SK-N-MC (cell line): ENCODE measurements at regions not wholly inside any gene's neighbourhood (a gene's known extent, or its start where the extent isn't known, plus 50 kb on each side); places are given as distances from the start of the nearest gene placed in this dataset.

Experiments used
- EZH2 ChIP-seq: fragments of 200-600 bp; sonication (generic); IDR thresholded peaks from one replicate; pipeline ENCODE4 v1.6.1; 2017; ENCODE audit warnings: antibody characterized with exemption
- FOXP2 ChIP-seq: optimal IDR thresholded peaks from 2 replicates; pipeline ENCODE3; 2011; ENCODE audit warnings: mild to moderate bottlenecking, moderate library complexity; ENCODE audit not compliant: insufficient read depth; ENCODE audit errors: extremely low read length, control extremely low read depth

GRCh38 chr1:88462096-88462487 lies 222.0 kb upstream of the PKN2 start:
- TF ChIP-seq EZH2 = no peak
- no peak for TF ChIP-seq FOXP2
